ENCODE measurements at regions not wholly inside any gene's neighbourhood (a gene's known extent, or its start where the extent isn't known, plus 50 kb on each side); places are given as distances from the start of the nearest gene placed in this dataset.
"Not testable (repeated sequence)": the region's sequence is repeated elsewhere in the genome, so short reads cannot be mapped to it uniquely, and the experiment has no call there.

DNA sequence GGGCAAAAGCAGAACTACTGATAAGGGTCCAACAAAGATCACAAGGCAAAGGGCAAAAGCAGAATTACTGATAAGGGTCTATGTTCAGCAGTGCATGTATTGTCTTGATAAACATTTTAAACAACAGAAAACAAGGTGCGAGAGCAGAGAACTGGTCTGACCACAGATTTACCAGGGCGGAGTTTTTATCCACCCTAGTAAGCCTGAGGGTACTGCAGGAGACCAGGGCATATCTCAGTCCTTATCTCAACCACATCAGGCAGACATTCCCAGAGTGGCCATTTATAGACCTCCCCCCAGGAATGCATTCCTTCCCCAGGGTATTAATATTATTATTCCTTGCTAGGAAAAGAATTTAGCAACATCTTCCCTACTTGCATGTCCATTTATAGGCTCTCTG is 138.2 kb upstream of the EDNRB start:
- DNase-seq, H3K27ac Mint-ChIP-seq, H3K27me3 Mint-ChIP-seq, POLR2A ChIA-PET, ATAC-seq, H3K4me1 Mint-ChIP-seq, H3K4me3 Mint-ChIP-seq: not testable (repeated sequence)
- Mint-ChIP-seq H3K9me3 (peaks cover 4 to 27% (median 13%) of the 10 kb centered on the region in 9 donors), H3K36me3 (peaks cover 0 to 14% (median 0%) of the 10 kb centered on the region in 3 donors)

GRCh38 chr13:78054157-78054556 is 135.5 kb upstream of the EDNRB start:
- no peak for ATAC-seq
- Mint-ChIP-seq H3K4me1 (peaks cover 0 to 1% (median 0%) of the 10 kb centered on the region in 4 donors), H3K27ac (no peak overlapping the region), H3K4me3 (no peak overlapping the region), H3K36me3 (peaks cover 0 to 14% (median 0%) of the 10 kb centered on the region in 3 donors), H3K9me3 (peaks cover 4 to 21% (median 13%) of the 10 kb centered on the region in 9 donors), H3K27me3 (peaks cover 0 to 10% (median 1%) of the 10 kb centered on the region in 5 donors)
- no peak for DNase-seq
- POLR2A ChIA-PET: no interaction called here

- POLR2A ChIA-PET: no interaction called here
- no peak for ATAC-seq
- no peak overlapping the region for H3K27ac Mint-ChIP-seq
- H3K4me1 Mint-ChIP-seq: no peaks in the 10 kb centered on the region
- no peaks in the 10 kb centered on the region for H3K36me3 Mint-ChIP-seq
- no peak overlapping the region for H3K4me3 Mint-ChIP-seq
- no peak for DNase-seq
- H3K9me3 Mint-ChIP-seq: no peaks in the 10 kb centered on the region
- peaks cover 0 to 12% (median 0%) of the 10 kb centered on the region in 5 donors for H3K27me3 Mint-ChIP-seq
Observed at GRCh38 chr13:78047151-78047550, 128.5 kb upstream of the EDNRB start.

DNA sequence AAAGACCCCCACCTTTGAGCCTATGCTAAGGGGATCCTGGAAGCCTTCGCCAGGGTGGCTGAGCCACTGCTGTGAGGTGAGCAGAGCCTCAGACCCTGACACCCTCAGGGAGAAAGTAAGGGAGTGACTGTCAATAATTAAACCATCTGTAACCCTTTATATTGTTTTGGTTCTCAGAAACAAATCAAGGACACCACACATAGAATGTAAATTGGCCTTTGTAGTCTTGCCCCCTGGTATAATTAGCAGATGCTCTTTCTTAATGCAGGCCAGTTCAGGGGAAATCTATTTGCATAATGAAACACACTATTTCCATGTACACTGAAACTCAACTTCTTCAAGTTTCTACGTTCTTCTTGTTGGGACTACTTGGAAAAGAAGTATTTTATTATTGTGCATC is 127.7 kb upstream of the EDNRB start:
- POLR2A ChIA-PET: no interaction called here
- Mint-ChIP-seq H3K4me3 (no peak overlapping the region), H3K27me3 (peaks cover 0 to 12% (median 3%) of the 10 kb centered on the region in 5 donors), H3K27ac (no peak overlapping the region), H3K4me1 (no peaks in the 10 kb centered on the region), H3K9me3 (no peaks in the 10 kb centered on the region), H3K36me3 (no peaks in the 10 kb centered on the region)
- DNase-seq (no peak), ATAC-seq (no peak)

DNA sequence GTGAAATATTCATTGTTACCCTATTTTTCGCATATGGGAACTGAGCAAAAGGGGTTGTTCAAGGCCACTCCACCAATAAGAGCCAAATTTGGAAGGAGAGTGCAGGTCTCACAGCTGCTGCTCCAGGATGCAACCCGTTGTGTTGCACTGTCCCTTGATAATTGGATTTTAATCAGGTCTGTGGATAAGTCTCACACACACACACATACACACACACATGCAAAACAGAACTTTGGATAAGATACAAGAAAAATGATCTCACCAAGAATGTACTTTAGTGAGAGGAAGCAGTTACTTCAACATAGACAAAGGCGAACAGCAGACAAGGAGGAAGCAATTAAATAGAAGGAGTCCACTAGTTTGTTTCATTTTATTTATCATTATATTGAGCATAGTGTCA is 127.3 kb upstream of the EDNRB start:
- Mint-ChIP-seq H3K4me1 (no peaks in the 10 kb centered on the region), H3K4me3 (no peak overlapping the region), H3K27ac (no peak overlapping the region), H3K36me3 (no peaks in the 10 kb centered on the region), H3K9me3 (no peaks in the 10 kb centered on the region), H3K27me3 (peaks cover 0 to 10% (median 3%) of the 10 kb centered on the region in 5 donors)
- ATAC-seq: no peak
- DNase-seq: no peak
- POLR2A ChIA-PET: no interaction called here

GRCh38 chr13:78041366-78041765 is 122.7 kb upstream of the EDNRB start:
- H3K27ac Mint-ChIP-seq, H3K36me3 Mint-ChIP-seq, DNase-seq, H3K27me3 Mint-ChIP-seq, H3K4me3 Mint-ChIP-seq, H3K9me3 Mint-ChIP-seq, POLR2A ChIA-PET, H3K4me1 Mint-ChIP-seq, ATAC-seq: not testable (repeated sequence)

DNA sequence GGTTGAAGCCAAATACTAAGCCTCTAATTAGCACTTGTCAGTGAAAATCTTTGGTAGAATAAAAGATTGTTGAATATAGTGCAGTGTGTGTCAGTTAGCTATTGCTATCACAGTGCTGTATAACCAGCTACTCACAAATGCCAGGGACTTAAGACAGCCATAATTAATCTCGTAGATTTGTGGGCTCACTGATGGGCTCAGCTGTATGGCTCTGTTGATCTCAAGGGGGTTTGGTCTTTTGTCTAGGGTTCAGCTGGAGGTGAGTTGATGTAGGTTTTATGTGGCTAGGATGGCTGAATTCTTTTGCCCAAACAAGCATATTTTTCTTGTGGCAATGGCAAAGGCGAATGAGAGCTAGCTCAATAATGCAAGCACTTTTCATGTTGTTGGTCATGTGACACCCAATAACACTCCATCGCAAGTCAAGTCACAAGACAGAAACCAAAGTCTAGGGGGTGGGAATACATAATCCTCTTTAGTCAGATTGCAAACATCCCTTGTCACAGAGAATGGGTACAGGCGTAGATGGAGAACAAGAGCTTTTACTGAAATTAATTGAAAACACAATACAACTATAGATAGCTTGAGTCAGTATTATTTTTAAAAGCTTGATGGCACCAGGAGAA is 121.7 kb upstream of the EDNRB start:
- ATAC-seq: no peak
- no peaks in the 10 kb centered on the region for H3K4me1 Mint-ChIP-seq
- no peaks in the 10 kb centered on the region for H3K9me3 Mint-ChIP-seq
- H3K36me3 Mint-ChIP-seq: no peaks in the 10 kb centered on the region
- H3K27me3 Mint-ChIP-seq: peaks cover 0 to 5% (median 3%) of the 10 kb centered on the region in 5 donors
- H3K4me3 Mint-ChIP-seq: no peak overlapping the region
- no peak for DNase-seq
- H3K27ac Mint-ChIP-seq: no peak overlapping the region
- POLR2A ChIA-PET: no interaction called here

DNA sequence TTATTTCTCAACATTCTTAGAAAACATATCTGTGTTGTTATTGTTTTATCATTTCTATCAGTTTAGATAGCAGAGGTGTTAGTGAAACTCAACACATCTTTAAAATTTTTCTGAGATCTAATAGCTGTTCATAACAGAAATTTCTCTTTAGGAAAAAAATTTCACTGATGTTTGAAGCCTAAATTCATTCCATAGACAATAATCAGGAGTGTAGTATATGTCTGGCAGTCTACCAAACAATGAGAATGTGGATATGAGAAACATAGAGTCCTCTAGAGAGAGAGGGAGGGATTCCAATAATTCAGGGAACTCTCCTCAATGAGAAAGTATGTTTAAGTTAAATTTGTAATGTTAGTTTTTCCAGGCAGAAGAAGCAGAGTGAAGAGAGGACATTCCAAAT is 118.2 kb upstream of the EDNRB start:
- no peaks in the 10 kb centered on the region for H3K9me3 Mint-ChIP-seq
- peaks cover 0 to 14% (median 2%) of the 10 kb centered on the region in 5 donors for H3K27me3 Mint-ChIP-seq
- no peaks in the 10 kb centered on the region for H3K4me1 Mint-ChIP-seq
- no peak for DNase-seq
- no peaks in the 10 kb centered on the region for H3K36me3 Mint-ChIP-seq
- no peak overlapping the region for H3K4me3 Mint-ChIP-seq
- no peak for ATAC-seq
- POLR2A ChIA-PET: no interaction called here
- H3K27ac Mint-ChIP-seq: no peak overlapping the region

DNA sequence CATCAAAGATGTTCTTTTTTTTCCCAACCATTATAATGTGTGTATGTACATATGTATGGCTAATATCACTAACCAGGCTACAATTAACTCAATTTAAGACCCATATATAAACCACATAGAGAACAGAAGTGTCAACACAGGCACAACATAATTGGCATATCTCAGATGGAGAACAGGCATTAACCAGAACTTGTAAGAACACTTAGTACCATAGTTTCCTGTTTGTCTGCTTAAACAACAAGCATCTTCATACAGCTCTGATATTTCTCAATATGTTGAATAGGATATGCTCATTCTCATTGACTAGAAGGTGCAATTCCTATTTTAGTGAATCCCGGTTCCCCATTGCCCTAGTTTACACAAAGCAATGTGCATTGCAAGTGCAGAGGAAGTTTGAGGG is 116.9 kb upstream of the EDNRB start:
- H3K4me1 Mint-ChIP-seq: no peaks in the 10 kb centered on the region
- H3K4me3 Mint-ChIP-seq: no peak overlapping the region
- H3K27ac Mint-ChIP-seq: no peak overlapping the region
- DNase-seq (no peak), ATAC-seq (no peak)
- POLR2A ChIA-PET: no interaction called here
- H3K9me3 Mint-ChIP-seq: no peaks in the 10 kb centered on the region
- peaks cover 0 to 14% (median 2%) of the 10 kb centered on the region in 5 donors for H3K27me3 Mint-ChIP-seq
- H3K36me3 Mint-ChIP-seq: no peaks in the 10 kb centered on the region

GRCh38 chr13:78033509-78033908 is 114.9 kb upstream of the EDNRB start:
- no peaks in the 10 kb centered on the region for H3K9me3 Mint-ChIP-seq
- H3K4me1 Mint-ChIP-seq: no peaks in the 10 kb centered on the region
- no peak overlapping the region for H3K4me3 Mint-ChIP-seq
- no peak overlapping the region for H3K27ac Mint-ChIP-seq
- H3K27me3 Mint-ChIP-seq: peaks cover 0 to 10% (median 4%) of the 10 kb centered on the region in 5 donors
- ATAC-seq: no peak
- no peaks in the 10 kb centered on the region for H3K36me3 Mint-ChIP-seq
- POLR2A ChIA-PET: no interaction called here
- no peak for DNase-seq

GRCh38 chr13:78032132-78032531 is 113.5 kb upstream of the EDNRB start:
- Mint-ChIP-seq H3K27ac (no peak overlapping the region), H3K4me1 (peaks cover 0 to 2% (median 0%) of the 10 kb centered on the region in 4 donors), H3K27me3 (peaks cover 0 to 11% (median 4%) of the 10 kb centered on the region in 5 donors), H3K36me3 (no peaks in the 10 kb centered on the region), H3K9me3 (peaks cover 0 to 2% (median 0%) of the 10 kb centered on the region in 9 donors), H3K4me3 (no peak overlapping the region)
- no peak for DNase-seq
- POLR2A ChIA-PET: no interaction called here
- ATAC-seq: no peak

- POLR2A ChIA-PET: no interaction called here
- no peak overlapping the region for H3K4me3 Mint-ChIP-seq
Observed at GRCh38 chr13:78030341-78030896, 111.8 kb upstream of the EDNRB start.

DNA sequence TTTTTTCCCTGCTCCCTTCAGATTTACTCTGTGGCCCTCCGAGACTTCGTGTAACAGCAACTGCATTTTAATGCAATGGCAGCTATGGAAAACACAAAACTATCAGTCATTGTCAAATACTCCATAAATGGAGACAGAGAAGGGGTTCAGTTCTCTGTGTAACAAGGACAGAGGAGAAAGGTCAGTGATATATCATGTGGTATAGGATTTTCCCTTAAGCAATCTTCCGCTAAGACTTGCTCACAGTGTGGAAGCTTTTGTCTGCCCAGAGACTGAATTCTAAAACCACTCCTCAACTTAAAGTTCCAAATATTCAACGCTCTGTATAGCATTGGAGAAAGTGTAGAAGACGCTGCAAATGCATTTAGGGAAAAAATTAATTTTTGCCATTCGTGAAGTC is 111.3 kb upstream of the EDNRB start:
- Mint-ChIP-seq H3K4me1 (peaks cover 0 to 3% (median 0%) of the 10 kb centered on the region in 4 donors), H3K9me3 (peaks cover 0 to 2% (median 0%) of the 10 kb centered on the region in 9 donors), H3K36me3 (no peaks in the 10 kb centered on the region), H3K4me3 (no peak overlapping the region), H3K27ac (no peak overlapping the region), H3K27me3 (peaks cover 0 to 10% (median 4%) of the 10 kb centered on the region in 5 donors)
- POLR2A ChIA-PET: no interaction called here
- ATAC-seq: no peak
- DNase-seq: no peak

More at GRCh38 chr13:78030341-78030896, 111.8 kb upstream of the EDNRB start:
- DNase-seq: no peak
- H3K9me3 Mint-ChIP-seq: peaks cover 0 to 2% (median 0%) of the 10 kb centered on the region in 9 donors
- H3K27me3 Mint-ChIP-seq: peaks cover 0 to 11% (median 4%) of the 10 kb centered on the region in 5 donors
- ATAC-seq: no peak
- H3K27ac Mint-ChIP-seq: no peak overlapping the region
- peaks cover 0 to 3% (median 0%) of the 10 kb centered on the region in 4 donors for H3K4me1 Mint-ChIP-seq
- no peaks in the 10 kb centered on the region for H3K36me3 Mint-ChIP-seq

DNA sequence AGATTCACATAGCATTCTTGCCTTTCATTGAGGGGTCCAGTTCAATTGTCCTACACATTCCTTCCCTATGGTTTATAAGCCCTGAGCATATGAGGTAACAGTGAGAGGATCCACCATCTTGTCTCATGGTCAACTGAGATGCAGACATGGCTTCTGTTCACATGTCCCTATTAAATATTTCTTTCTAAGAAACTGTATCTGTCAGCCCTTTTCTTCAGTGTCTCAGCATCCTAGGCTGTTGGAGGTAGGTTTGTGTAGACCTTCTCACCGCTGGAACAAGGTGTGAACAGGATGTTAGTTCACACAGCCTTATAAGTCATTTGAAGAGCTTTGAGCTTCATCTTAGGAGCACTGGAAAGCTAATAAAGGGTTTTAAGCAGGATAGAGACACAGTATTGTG is 110.3 kb upstream of the EDNRB start:
- Mint-ChIP-seq H3K4me1 (peaks cover 0 to 3% (median 0%) of the 10 kb centered on the region in 4 donors), H3K27ac (no peak overlapping the region), H3K9me3 (peaks cover 0 to 6% (median 0%) of the 10 kb centered on the region in 9 donors), H3K36me3 (no peaks in the 10 kb centered on the region), H3K27me3 (peaks cover 0 to 6% (median 3%) of the 10 kb centered on the region in 5 donors), H3K4me3 (no peak overlapping the region)
- POLR2A ChIA-PET: no interaction called here
- DNase-seq: no peak
- ATAC-seq: no peak
